ENCODE measurements at regions not wholly inside any gene's neighbourhood (a gene's known extent, or its start where the extent isn't known, plus 50 kb on each side); places are given as distances from the start of the nearest gene placed in this dataset.

DNA sequence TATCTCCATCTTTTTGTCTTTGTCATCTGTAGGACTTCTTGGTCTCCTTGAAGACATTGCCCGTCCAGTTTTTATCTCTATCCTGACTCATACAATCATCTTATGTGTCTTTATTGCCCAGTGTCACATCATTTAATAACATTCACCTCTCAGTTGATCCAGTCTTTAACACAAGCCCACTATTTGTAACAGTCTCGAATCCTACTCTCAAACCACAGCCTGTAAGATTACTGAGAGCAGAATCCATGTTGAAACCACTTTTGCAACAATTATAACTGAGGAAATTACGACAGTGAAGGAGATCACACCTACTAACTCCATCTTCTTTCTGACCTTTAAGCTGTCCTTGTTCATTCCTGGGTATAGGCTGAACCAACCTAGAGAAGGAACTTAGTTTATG is 1206.0 kb upstream of the ZEB2 start:
- no peak for DNase-seq (ENCODE audit: low read depth in 2 of 2)

DNA sequence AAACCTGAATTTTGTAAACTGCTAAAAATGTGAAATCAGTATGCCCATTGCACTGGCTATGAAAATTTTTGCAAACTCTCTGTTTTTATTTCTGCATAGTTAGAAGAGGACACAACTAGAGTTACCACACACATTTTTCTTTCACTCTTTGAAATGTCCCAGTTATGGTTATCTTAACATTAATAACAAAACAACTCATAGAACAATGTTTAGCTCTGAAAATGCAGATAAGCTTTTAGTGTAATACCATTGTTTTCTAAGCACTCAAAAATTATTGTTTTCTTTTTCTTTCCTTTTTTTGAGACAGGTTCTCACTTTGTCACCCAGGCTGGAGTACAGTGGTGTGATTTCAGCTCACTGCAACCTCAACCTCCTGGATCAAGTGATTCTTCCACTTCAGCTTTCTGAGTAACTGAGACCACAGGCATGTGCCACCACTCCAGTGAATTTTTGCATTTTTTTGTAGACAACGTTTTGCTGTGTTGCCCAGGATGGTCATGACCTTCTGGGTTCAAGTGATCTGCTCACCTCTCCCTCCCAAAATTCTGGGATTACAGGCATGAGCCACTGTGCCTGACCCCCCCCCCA is 1204.5 kb upstream of the ZEB2 start:
- DNase-seq (ENCODE audit: low read depth in 2 of 2): no peak

DNA sequence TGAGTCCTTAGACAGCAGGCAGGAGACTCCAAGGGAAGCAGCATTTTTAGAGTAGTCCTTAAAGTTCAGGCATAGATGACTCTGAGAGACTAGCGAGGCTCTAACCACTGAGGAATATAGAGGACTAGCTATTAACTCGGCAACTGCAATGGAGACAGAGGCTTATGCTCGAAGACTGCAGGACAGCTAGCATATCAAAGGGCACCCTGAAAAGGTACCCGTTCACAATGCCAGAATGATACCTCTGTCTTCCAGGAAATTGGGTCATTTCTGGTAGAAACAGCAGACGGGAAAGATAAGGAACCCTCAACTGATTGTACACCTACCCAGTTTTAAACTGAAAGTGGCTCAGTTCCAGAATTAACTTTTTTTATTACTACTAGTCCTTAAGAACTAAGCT is 1204.0 kb upstream of the ZEB2 start:
- DNase-seq (ENCODE audit: low read depth in 2 of 2): no peak

DNA sequence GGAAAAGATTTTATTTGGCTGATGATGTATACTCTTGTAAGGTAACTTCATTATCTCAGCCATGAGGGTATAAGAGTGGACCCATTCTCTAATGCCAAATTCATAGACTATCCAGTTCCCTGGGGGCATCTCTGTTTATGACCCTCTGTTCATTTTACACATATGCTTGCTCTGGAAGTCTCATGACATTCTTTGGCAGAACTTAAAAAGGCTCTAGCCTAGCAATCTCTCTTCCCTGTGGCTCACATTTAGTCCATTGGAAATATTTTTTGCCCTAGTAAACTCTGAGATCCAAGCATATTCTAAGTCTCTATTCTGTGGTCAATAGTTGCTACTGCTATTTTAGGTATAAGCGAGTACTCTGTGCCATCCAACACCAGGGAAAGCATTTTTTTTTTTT is 1201.8 kb upstream of the ZEB2 start:
- no peak for DNase-seq (ENCODE audit: low read depth in 2 of 2)

DNA sequence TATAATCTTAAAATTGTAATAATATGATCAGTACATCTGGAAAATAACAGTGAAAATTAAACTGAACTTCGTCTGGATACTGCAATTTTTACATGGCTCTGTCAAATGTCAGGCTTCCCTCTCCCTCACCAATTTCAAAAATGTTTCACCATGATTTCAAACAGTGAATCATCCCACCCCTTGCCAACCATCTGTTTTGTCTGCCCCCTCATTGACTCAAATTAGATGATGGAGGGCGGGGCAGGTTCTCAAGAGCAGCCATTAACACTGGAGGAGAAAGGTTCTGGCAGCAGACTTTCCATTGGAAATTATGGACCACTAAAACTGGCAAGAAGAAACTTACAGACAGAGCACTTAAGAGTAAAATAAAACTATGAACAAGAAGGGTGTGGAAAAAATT is 1195.7 kb upstream of the ZEB2 start:
- no peak for DNase-seq (ENCODE audit: low read depth in 2 of 2)

DNA sequence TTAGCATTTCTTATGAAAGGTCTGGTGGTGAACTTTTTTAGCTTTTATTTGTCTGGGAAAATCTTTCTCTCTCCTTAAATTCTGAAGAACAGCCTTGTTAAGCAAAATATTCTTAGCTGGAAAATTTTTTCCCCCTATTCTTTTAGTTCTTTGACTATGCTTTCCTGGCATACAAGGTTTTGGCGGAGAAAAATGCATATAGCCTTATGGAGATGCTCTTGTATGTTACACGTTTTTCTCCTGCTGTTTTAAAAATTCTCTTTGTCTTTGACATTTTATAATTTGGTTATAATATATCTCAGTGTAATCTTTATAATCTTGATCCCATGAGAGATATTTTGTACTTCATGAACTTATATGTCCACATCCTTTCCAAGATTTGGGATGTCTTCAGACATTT is 1190.4 kb upstream of the ZEB2 start:
- no peak for DNase-seq (ENCODE audit: low read depth in 2 of 2)

DNA sequence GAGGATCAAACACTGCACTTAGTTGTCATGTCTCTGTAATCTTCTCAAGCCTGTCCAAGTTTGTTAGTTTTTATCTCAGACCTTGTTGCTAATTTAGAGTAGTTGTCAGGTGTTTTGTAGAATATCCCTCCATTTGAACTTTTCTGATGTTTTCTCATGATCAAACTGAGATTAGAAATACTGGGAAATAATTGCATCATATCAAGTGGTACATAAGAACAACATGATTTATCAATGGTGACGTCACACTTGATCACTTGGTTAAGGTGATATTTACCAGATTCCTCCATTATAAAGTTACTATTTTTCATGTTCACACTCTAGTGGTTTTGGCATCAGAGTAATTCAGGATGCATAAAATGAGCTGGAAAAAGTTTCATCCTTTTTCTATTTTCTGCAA is 1182.4 kb upstream of the ZEB2 start:
- DNase-seq (ENCODE audit: low read depth in 2 of 2): no peak

DNA sequence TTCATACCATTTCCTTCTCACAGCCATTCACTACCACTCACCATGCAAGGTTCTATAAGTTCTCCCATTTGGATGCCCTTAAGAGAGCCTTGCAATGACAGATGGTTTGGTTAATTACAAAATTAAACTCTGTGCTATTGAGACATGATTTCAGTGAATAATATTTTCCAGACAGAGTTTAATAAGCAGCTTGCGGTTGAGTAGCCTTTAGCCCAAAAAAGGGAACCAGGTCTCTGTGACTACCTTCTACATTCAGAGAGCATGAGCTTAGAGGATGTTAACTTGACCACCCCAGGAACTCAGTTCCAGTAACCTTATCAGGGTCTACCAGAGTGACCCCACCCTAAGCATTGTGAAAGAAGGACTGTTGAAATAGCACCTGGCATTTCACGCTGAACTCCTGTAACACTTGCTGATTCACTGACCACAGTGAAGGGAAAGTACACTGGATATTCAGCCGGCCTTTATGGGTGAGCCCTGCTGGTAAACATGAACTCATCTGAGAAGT is 1173.1 kb upstream of the ZEB2 start:
- no peak for DNase-seq (ENCODE audit: low read depth in 2 of 2)

DNA sequence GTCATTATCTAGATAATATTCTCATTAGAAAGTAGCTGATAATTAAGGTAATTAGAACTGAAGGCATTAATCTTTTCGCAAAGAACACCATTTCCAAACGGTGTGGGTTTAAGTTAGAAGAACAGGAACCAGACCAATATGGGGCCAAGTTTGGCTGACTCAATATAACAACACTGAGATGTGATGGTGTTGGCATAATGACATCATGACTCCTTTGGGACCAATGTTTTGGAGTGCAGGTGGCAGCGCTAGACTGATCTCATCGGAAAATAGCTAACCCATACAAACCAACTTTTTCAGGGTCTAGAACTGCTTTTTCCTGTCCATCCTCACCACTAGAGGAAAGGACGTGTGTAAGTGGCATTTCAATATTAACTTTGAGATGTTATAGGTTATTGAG is 1171.7 kb upstream of the ZEB2 start:
- DNase-seq (ENCODE audit: low read depth in 2 of 2): no peak

DNA sequence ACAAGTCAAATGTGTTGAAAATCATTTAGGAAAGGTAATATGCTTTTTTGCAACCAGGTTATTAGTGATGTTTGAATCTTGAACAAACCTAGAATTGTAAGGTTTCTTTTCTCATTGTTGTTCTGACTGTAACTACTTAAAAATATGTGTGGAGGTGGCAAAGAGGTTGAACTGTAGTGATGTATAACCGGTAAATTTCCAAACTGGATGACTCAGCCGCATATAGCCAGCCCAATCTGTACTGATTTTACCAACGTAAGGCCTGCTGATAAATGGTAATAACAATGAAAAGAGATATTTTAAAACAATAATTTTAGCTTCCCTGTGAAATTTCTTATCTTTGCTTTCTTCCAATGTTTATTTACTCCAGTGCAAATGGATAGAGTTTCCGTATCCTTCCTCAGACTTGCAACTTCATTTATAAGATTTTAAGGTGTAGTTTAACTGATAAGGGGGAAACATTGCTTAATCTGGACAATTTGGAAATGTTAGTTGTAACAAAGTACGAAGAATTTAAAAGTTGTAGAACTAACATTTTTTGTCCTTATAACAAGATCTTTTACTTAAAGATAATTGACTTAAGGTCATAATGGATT is 1170.4 kb upstream of the ZEB2 start:
- no peak for DNase-seq (ENCODE audit: low read depth in 2 of 2)

DNA sequence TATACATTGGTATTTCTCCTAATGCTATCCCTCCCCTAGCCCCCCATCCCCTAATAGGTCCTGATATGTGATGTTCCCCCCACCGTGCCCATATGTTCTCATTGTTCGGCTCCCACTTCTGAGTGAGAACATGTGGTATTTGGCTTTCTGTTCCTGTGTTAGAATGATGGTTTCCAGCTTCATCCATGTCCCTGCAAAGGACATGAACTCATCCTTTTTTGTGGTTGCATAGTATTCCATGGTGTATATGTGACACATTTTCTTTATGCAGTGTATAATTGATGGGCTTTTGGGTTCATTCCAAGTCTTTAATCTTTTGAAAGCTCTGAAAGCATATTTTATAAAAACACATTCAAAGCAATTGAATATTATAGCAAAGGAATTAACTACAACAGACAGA is 1169.4 kb upstream of the ZEB2 start:
- no peak for DNase-seq (ENCODE audit: low read depth in 2 of 2)

DNA sequence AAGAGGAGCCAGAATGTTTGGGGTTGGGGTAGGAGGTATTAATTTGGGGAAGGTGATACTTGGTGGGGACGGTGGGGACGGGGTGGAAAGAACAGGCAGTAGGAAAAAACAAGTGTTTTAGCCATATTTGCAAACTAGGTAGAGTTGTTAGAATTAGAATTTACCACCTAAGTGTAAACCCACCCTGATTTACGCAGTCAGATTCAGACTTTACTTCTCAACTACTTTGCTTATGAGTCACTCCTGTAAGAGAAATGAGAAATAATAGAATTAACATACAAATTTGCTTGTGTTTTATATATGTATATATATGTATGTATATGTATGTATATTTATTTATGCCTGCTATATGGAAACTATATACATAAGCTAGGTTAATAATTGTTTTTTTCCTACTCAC is 1168.2 kb upstream of the ZEB2 start:
- no peak for DNase-seq (ENCODE audit: low read depth in 2 of 2)

DNA sequence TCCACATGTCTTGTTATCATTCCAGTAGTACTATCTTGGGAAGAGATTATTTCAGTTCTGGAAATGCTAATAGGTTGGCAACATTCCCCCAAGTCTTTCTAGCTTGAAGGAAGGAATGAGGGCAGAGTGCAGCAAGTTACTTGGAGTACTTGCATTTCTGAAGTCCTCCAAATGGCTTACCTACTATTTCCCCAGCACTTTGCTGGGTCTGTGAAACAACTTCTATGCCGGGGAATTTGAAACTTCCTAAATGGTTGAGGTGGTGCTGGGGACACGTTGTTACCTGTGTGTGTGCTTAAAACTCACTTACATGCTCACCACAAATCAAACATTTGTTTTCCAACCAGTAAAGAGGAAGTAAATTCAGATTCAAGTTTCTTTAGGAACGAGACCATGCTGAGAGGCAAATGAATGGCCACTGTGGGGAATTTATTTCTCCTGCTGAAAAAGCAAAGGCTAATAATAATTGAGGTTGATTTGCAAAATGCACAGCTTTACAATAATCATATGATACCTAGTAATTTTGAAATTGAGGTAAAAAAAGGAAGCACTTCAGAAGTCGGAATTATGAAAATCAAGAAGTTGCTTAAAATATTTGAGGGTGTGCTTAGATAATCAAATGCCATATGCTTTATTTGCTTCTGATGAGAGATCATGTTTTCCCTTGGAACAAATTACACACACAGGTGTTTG is 1167.7 kb upstream of the ZEB2 start:
- DNase-seq (ENCODE audit: low read depth in 2 of 2): no peak

DNA sequence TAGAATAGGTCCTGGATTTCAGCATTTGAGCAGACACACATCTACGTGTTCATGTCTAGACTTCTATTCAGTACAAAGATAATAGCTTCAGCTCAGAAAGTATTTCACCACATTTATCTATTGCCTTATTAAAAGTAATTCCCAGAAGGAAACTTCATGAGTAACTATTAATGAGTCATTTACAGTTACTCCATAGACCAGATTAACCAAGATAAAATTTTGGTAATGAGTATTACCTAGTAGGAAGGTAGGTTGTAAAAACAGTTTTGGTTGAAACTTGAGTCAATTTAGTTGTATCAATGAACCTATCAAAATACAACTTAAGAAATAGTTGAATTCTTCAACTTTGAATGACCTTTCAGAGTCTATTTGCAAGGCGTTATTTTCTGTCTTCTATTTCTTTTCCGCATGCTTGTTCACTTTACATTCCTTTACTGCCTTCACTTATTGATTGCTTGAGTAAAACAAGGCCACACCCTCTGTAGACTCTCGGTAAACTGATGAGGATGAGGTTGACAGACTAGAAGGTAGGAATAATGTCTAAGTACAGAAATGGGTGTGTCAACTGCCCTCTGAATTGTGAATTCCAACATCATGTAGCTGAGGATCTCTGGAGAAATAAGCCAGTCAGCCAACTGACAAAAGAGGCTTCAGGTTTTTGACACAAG is 1165.6 kb upstream of the ZEB2 start:
- no peak for DNase-seq (ENCODE audit: low read depth in 2 of 2)

DNA sequence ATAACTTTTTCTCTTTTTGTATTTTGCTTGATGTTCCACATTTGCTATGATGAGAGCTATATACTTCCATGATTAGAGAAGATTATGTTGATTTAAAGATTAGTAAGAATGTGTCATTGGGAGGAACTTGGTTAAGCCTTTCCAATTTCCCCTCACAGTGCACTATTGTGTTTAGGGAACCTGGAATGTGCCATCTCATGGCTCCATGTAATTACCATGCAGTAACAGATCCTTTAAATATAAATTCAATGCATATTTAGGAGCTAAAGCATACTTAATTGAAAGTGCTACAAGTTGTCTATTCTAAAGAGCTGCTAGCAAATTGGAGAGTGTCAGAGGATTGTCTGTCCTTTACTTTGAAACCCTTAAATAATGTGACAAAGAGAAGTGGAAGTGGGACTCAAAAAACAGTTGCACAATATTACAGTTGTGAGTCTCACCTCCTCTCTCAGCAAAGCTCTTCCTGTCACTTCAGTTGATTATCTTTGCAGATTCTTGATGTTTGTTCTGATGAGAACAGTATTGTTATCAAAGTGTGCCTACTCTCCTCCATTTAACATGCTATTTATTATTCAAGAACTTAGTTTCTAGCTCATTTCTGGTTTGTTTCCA is 1162.7 kb upstream of the ZEB2 start:
- no peak for DNase-seq (ENCODE audit: low read depth in 2 of 2)

DNA sequence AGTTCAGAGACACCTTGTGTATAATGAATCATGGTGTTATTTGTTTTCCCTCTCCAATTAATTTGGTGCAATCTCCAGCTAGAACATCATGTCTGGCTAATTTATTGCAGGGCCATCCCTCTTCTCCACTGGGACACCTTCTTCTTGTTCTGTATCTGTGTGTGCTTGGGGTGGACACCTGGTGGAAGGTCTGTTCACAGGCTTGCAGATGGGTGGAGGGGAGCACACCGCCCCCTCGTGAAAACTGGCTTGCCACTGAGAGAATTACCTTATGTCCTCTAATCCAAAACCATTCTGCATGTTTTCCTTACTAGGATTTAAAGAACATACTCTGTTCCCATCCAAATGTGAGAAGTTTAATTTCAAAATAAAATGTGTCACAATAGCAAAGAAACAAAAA is 1160.4 kb upstream of the ZEB2 start:
- no peak for DNase-seq (ENCODE audit: low read depth in 2 of 2)

DNA sequence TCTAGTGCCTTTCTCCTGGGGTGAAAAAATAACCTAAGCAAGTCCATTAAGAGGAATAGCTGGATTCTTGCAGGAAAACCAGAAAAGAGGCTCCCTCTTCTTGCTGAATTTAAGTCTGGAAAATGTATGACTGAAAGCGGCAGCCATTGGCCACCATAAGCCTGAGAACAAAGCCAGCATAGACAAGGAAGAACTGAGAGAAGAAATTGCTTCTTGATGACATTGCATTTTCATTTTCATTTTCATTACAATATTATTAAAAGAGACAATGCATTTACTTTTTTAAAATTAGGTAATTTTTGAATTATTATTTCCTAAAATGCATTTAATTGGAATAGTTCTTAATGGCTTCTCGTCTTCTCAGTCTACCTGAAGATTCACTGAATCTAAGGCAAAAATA is 1157.5 kb upstream of the ZEB2 start:
- DNase-seq (ENCODE audit: low read depth in 2 of 2): no peak

DNA sequence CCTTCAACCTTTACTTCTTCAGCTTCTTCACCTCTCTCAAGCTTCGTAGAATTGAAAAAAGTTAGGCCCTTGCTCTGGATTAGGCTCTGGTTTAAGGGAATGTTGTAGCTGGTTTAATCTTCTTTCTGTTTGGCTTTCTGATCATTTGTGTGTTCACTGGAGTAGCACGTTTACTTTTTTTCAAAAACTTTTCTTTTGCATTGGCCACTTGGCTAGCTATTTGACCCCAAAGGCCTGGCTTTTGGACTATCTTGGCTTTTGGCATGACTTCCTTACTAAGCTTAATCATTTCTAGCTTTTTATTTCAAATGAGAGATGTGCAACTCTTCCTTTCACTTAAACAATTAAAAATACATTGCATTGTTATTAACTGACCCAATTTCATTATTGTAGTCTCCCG is 1154.8 kb upstream of the ZEB2 start:
- DNase-seq (ENCODE audit: low read depth in 2 of 2): no peak

DNA sequence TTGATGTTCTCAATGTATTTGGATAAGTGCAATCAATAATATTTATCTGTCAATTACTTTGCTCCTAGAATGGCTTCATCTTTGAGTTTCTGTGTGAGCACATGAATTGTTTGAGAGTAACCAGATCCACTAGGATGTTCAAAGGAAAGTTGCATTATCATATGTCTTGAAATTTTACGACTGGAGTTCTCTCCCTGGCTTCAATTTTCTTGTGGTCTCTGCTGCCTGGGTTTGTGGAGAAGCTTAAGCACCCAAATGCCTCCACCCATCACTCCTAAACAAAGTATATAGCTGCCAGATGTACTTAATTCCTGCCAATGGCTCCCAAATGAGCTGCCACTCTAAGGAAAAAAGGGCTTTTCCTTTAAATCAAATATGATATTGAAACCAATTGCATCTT is 1149.4 kb upstream of the ZEB2 start:
- no peak for DNase-seq (ENCODE audit: low read depth in 2 of 2)

DNA sequence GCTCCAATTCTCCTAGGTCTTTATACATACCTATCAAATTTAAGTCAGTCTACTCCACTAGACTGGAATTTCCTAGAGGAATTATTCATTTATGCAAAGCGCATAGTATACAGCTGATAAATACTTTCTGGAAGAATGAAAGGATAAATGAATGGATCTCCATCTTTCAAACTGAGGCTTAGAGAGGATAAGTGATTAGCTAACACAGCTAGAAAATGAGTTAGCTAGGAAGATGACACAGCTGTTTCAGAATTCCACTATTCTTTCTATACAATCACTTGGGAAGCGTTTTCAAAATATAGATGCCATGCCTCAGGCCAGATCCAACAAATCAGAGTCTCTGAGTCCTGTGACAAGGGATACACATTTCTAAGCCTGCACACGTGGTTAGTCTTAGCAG is 1146.6 kb upstream of the ZEB2 start:
- no peak for DNase-seq (ENCODE audit: low read depth in 2 of 2)

DNA sequence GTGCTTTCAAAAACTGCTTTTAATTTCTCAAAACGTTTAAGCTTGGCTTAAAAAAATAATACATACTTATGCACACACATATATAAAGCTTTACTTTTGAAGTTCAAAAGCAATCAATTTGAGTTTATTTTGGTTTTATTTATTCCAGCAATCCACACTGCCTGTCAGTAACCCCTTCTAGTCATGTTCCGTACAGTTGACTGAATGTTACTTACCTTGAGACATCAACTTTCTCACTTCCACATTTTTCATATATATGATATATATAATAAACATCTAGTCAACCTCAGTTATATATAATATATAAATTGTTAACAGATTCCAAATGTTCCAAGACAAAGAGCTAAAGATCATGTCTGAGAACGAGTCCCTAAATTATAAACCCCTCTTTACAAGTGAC is 1137.3 kb upstream of the ZEB2 start:
- DNase-seq (ENCODE audit: low read depth in 2 of 2): no peak

DNA sequence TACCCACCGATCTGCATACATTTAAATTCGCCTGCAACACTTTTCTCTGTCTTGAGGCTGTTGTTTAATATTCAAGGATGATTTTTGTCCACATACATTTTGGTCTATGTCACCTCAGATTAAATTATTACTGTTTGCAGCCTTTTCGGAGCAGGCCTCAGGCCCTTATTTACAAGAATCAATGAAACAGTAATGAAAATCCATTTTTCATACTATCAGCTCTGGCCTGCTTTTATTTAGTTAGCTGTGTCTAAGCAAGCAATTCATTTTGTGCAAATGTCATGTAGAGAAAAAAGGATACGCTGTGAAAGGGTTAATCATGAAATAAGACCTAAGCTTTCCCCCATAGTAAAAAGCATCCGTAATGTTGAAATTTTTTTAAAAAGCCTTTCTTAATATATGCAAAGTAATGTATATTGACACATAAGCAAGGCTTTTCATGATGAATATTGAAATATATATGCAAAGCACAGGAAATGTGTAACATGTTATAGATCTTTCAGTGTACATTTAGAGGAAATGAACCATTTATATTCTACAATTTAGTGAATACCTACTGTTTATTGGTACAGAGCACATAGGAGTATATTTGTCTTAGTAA is 1135.3 kb upstream of the ZEB2 start:
- no peak for DNase-seq (ENCODE audit: low read depth in 2 of 2)
